ENCODE measurements at regions not wholly inside any gene's neighbourhood (a gene's known extent, or its start where the extent isn't known, plus 50 kb on each side); places are given as distances from the start of the nearest gene placed in this dataset.

DNA sequence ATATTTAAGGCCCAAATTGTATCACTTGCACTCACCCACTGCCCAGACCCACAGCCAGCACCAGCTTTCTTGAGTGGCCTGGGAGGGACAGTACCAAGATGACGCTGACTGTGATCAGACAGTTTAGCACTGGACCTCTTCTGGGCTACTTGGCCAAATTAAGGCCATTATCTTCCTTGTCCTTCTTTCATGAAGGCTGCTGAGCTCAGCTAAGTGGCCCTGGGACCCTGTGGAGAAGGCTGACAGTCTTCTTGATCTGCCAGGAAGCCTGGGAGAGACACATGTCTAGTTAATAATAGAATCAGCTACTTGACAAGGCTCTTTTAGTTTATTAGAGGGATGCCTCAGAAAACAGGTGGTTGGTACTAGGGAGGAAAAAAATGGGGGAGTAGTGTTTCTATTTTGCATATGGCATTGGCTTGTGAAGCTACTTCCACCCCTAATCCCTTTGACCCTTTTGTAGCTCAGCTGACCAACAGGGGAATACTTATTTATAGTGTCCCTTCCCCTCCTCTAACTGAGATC is 127.9 kb upstream of the NTM start:
- TF ChIP-seq, protein P1, sequence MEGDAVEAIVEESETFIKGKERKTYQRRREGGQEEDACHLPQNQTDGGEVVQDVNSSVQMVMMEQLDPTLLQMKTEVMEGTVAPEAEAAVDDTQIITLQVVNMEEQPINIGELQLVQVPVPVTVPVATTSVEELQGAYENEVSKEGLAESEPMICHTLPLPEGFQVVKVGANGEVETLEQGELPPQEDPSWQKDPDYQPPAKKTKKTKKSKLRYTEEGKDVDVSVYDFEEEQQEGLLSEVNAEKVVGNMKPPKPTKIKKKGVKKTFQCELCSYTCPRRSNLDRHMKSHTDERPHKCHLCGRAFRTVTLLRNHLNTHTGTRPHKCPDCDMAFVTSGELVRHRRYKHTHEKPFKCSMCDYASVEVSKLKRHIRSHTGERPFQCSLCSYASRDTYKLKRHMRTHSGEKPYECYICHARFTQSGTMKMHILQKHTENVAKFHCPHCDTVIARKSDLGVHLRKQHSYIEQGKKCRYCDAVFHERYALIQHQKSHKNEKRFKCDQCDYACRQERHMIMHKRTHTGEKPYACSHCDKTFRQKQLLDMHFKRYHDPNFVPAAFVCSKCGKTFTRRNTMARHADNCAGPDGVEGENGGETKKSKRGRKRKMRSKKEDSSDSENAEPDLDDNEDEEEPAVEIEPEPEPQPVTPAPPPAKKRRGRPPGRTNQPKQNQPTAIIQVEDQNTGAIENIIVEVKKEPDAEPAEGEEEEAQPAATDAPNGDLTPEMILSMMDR (IDR thresholded peaks at IDR 0.05), result no peak
- TF ChIP-seq, protein P2, sequence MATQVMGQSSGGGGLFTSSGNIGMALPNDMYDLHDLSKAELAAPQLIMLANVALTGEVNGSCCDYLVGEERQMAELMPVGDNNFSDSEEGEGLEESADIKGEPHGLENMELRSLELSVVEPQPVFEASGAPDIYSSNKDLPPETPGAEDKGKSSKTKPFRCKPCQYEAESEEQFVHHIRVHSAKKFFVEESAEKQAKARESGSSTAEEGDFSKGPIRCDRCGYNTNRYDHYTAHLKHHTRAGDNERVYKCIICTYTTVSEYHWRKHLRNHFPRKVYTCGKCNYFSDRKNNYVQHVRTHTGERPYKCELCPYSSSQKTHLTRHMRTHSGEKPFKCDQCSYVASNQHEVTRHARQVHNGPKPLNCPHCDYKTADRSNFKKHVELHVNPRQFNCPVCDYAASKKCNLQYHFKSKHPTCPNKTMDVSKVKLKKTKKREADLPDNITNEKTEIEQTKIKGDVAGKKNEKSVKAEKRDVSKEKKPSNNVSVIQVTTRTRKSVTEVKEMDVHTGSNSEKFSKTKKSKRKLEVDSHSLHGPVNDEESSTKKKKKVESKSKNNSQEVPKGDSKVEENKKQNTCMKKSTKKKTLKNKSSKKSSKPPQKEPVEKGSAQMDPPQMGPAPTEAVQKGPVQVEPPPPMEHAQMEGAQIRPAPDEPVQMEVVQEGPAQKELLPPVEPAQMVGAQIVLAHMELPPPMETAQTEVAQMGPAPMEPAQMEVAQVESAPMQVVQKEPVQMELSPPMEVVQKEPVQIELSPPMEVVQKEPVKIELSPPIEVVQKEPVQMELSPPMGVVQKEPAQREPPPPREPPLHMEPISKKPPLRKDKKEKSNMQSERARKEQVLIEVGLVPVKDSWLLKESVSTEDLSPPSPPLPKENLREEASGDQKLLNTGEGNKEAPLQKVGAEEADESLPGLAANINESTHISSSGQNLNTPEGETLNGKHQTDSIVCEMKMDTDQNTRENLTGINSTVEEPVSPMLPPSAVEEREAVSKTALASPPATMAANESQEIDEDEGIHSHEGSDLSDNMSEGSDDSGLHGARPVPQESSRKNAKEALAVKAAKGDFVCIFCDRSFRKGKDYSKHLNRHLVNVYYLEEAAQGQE (IDR thresholded peaks at IDR 0.05; ENCODE audit: insufficient read depth in 1 of 2, low read depth in 2 of 2, low read length in 1 of 2), result no peak
